GM12878 (cell line): ENCODE measurements at regions not wholly inside any gene's neighbourhood (a gene's known extent, or its start where the extent isn't known, plus 50 kb on each side); places are given as distances from the start of the nearest gene placed in this dataset.

Source experiments
- ATAC-seq: fragments of 200-7000 bp; cut with Tn5 transposase; 3 replicates; pipeline ENCODE4 v1.9.1; 2020; ENCODE audit warnings: mild to moderate bottlenecking, moderate library complexity
- BruUV-seq: library from RNA; stranded (reverse); fragments of 400-500 nt; replicated peaks from 2 replicates; lab custom pipeline; 2021; lab: Mats Ljungman, UMichigan
- CTCF ChIA-PET: fragments of 300-600 bp; sonication (Branson Sonifier 250); formaldehyde crosslinking; extraction: SDS; loops from one replicate; lab custom pipeline; 2021; ENCODE audit warnings: inconsistent platforms; lab: Yijun Ruan, JAX
- POLR2A ChIA-PET: fragments of 350-600 bp; formaldehyde crosslinking; extraction: SDS; loops from one replicate; lab custom pipeline; 2021; ENCODE audit warnings: inconsistent platforms; lab: Charles Lee
- RAD21 ChIA-PET: fragments of 300-600 bp; sonication (Branson Sonifier 250); formaldehyde crosslinking; loops from one replicate; lab custom pipeline; 2023; ENCODE audit warnings: antibody characterized with exemption; ENCODE audit not compliant: unreplicated experiment; lab: Charles Lee
- SMC1A ChIA-PET: fragments of 300-600 bp; sonication (Branson Sonifier 250); formaldehyde crosslinking; loops from one replicate; lab custom pipeline; 2023; ENCODE audit not compliant: unreplicated experiment, uncharacterized antibody; lab: Charles Lee
- DNase-seq: peaks from one replicate; pipeline ENCODE4 v3.0.0-alpha.2; 2011; ENCODE audit warnings: low read depth, low spot score
- FAIRE-seq: peaks from 3 replicates; lab custom pipeline; 2011; peaks lifted over from hg19 to GRCh38; lab: Jason Lieb, UNC
- H2AFZ ChIP-seq: 2 replicates; pipeline ENCODE4 v1.6.0; 2011; ENCODE audit warnings: low read depth, low read length, control low read depth; ENCODE audit not compliant: control insufficient read depth
- H3K27ac ChIP-seq: 2 replicates; pipeline ENCODE4 v1.5.1; 2011; ENCODE audit warnings: control low read depth; ENCODE audit not compliant: control insufficient read depth, insufficient read depth
- H3K27me3 ChIP-seq, 2 experiments: replicated peaks in 1 of 2; 2 replicates each; pipeline versions ENCODE4 v1.6.0 to v1.6.1; 2011; ENCODE audit warnings: low read length in 1 of 2; ENCODE audit not compliant: control insufficient read depth in 2 of 2, insufficient read depth in 2 of 2
- H3K36me3 ChIP-seq, 2 experiments: 2 replicates each; pipeline ENCODE4 v1.5.1; 2011; ENCODE audit warnings: low read length in 1 of 2; ENCODE audit not compliant: control insufficient read depth in 2 of 2, insufficient read depth in 2 of 2
- H3K4me1 ChIP-seq: 2 replicates; pipeline ENCODE4 v1.6.1; 2011; ENCODE audit warnings: mild to moderate bottlenecking, low read length, moderate library complexity, mixed read lengths; ENCODE audit not compliant: control insufficient read depth, insufficient read depth
- H3K4me2 ChIP-seq: 2 replicates; pipeline ENCODE4 v1.6.0; 2011; ENCODE audit warnings: control low read depth; ENCODE audit not compliant: control insufficient read depth, insufficient read depth
- H3K4me3 ChIP-seq: fragments of 200-600 bp; sonication (generic); 2 replicates; pipeline ENCODE4 v1.5.1; 2016
- H3K79me2 ChIP-seq: 2 replicates; pipeline ENCODE4 v1.6.0; 2011; ENCODE audit warnings: low read length; ENCODE audit not compliant: control insufficient read depth, insufficient read depth
- H3K9ac ChIP-seq: 2 replicates; pipeline ENCODE4 v1.8.0; 2011; ENCODE audit warnings: low read length, control low read depth, mixed read lengths; ENCODE audit not compliant: control insufficient read depth, insufficient read depth
- H3K9me3 ChIP-seq: replicated peaks from 3 replicates; pipeline ENCODE4 v1.5.1; 2011; ENCODE audit warnings: mild to moderate bottlenecking, low read length; ENCODE audit not compliant: control insufficient read depth, insufficient read depth
- H4K20me1 ChIP-seq: 2 replicates; pipeline ENCODE4 v1.6.0; 2011; ENCODE audit not compliant: control insufficient read depth, insufficient read depth
- BCL11A ChIP-seq: IDR thresholded peaks from 2 replicates; pipeline ENCODE4 v1.6.1; 2011; ENCODE audit warnings: low read depth, low read length
- BRCA1 ChIP-seq: IDR thresholded peaks from 2 replicates; pipeline ENCODE4 v1.6.1; 2011; ENCODE audit warnings: low read depth, low read length, improper control_type of control experiment
- CHD2 ChIP-seq: IDR thresholded peaks from 2 replicates; pipeline ENCODE4 v1.6.1; 2011; ENCODE audit warnings: low read depth, low read length, improper control_type of control experiment, borderline replicate concordance
- EGR1 ChIP-seq, 2 experiments: IDR thresholded peaks; 1 replicate in 1 of 2; 2 replicates in 1 of 2; pipeline ENCODE4 v1.6.1; 2011 to 2012; ENCODE audit warnings: low read depth in 2 of 2, low read length in 2 of 2, borderline replicate concordance in 1 of 2, mild to moderate bottlenecking in 1 of 2, moderate library complexity in 1 of 2
- FOS ChIP-seq: IDR thresholded peaks from 3 replicates; pipeline ENCODE4 v1.6.1; 2011; ENCODE audit warnings: borderline replicate concordance; ENCODE audit not compliant: insufficient read length; ENCODE audit errors: extremely low read depth
- HCFC1 ChIP-seq: fragments of 150-350 bp; IDR thresholded peaks from 2 replicates; pipeline ENCODE4 v1.6.1; 2014; ENCODE audit warnings: low read length
- HDGF ChIP-seq: fragments of 450-650 bp; IDR thresholded peaks from 2 replicates; pipeline ENCODE4 v1.6.1; 2016; ENCODE audit warnings: antibody characterized with exemption
- KDM1A ChIP-seq: fragments of 200-600 bp; sonication (generic); IDR thresholded peaks from 2 replicates; pipeline ENCODE4 v1.6.1; 2016; ENCODE audit warnings: borderline replicate concordance
- LARP7 ChIP-seq: fragments of 450-650 bp; IDR thresholded peaks from 2 replicates; pipeline ENCODE4 v1.6.1; 2017; ENCODE audit warnings: mild to moderate bottlenecking
- MYB ChIP-seq: fragments of 150-350 bp; IDR thresholded peaks from 2 replicates; pipeline ENCODE4 v1.6.1; 2014; ENCODE audit warnings: mild to moderate bottlenecking, low read depth, low read length, borderline replicate concordance
- PAX8 ChIP-seq: fragments of 450-650 bp; IDR thresholded peaks from 2 replicates; pipeline ENCODE4 v1.6.1; 2017; ENCODE audit warnings: mild to moderate bottlenecking, moderate library complexity
- POLR2AphosphoS5 ChIP-seq: IDR thresholded peaks from 2 replicates; pipeline ENCODE4 v1.6.1; 2011; ENCODE audit warnings: mild to moderate bottlenecking, low read length, inconsistent platforms
- POU2F2 ChIP-seq: IDR thresholded peaks from 3 replicates; pipeline ENCODE4 v1.6.1; 2011; ENCODE audit warnings: low read depth, mild to moderate bottlenecking, low read length, borderline replicate concordance
- TCF12 ChIP-seq: IDR thresholded peaks from 2 replicates; pipeline ENCODE4 v1.6.1; 2011; ENCODE audit warnings: low read depth, mild to moderate bottlenecking, low read length
- WGBS: methylation state at CpG from one replicate; pipeline ENCODE4 v1.1.6; 2016; ENCODE audit warnings: low lambda C conversion rate; ENCODE audit not compliant: insufficient replicate concordance, insufficient coverage; ENCODE audit errors: missing lambda C conversion rate; 5-methylcytosine and 5-hydroxymethylcytosine counted together
- in situ Hi-C: fragments of 300-500 bp; cut with MboI; formaldehyde crosslinking; loops from 9 replicates; pipeline ENCODE4 v1.14.3; 2018; ENCODE audit warnings: mixed read lengths
- intact Hi-C: fragments of 100-400 bp; cut with micrococcal nuclease; formaldehyde crosslinking; loops from one replicate; pipeline ENCODE4 v1.14.2; 2022; ENCODE audit not compliant: unreplicated experiment
- TF ChIP-seq, protein P1 (sequence below): IDR thresholded peaks from 2 replicates; pipeline ENCODE4 v1.6.1; 2011; ENCODE audit warnings: low read depth, mild to moderate bottlenecking, low read length, moderate library complexity, borderline replicate concordance; ENCODE audit errors: extremely low read depth
- TF ChIP-seq, protein P2 (sequence below): fragments of 450-650 bp; IDR thresholded peaks from 2 replicates; pipeline ENCODE4 v1.6.1; 2016; ENCODE audit warnings: mild to moderate bottlenecking

- BruUV-seq: no TSS peak
- ATAC-seq: no peak
- POLR2A ChIA-PET: no interaction called here
- intact Hi-C loops (no loop called here), in situ Hi-C loops (no loop called here)
- H4K20me1 ChIP-seq: no peaks in the 10 kb centered on the region
- no peak overlapping the region for H3K27ac ChIP-seq
- H3K9ac ChIP-seq: no peak overlapping the region
- H3K27me3 ChIP-seq: no peaks in the 10 kb centered on the region
- no peaks in the 10 kb centered on the region for H3K79me2 ChIP-seq
- H3K9me3 ChIP-seq: no peaks in the 10 kb centered on the region; the same call in 2 of the 3 replicates
- no peak overlapping the region for H2AFZ ChIP-seq
- no peak for DNase-seq
- no peak for FAIRE-seq
- WGBS: 23% methylated on average over 4 of the region's 4 CpGs
- H3K4me1 ChIP-seq: no peaks in the 10 kb centered on the region; the same call in 1 of the 2 replicates
- no peaks in the 10 kb centered on the region for H3K36me3 ChIP-seq
- no peak for TF ChIP-seq HCFC1
- CTCF ChIA-PET: no interaction called here
- no peak overlapping the region for H3K4me3 ChIP-seq
- SMC1A ChIA-PET: no interaction called here
- RAD21 ChIA-PET: no interaction called here
- H3K4me2 ChIP-seq: no peak overlapping the region
These were observed 556.1 kb downstream of the SOX6 start for GRCh38 chr11:15800111-15800800.

DNA sequence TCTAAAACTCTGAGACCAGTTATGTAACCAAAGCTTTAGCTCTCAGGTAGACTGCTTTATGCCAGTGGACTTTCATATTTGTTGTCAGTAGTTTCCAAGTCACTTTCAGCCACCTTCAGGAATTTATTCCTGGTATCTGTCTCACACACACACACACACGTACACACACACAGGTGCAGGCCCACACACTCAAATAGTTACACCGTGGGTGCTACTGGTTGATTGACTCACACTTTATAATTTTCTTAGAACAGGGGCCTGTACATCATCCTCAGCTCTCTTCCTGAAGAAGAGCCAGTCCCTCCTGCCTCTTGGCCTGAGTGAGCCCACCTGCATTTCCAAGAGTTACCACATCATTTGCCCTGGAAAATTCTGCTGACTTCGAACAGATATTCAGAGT lies 555.2 kb downstream of the SOX6 start:
- H3K4me3 ChIP-seq: no peak overlapping the region
- in situ Hi-C loops (no loop called here), intact Hi-C loops (no loop called here)
- no peak overlapping the region for H3K9ac ChIP-seq
- no peak for FAIRE-seq
- no peaks in the 10 kb centered on the region for H3K27me3 ChIP-seq
- no TSS peak for BruUV-seq
- no peak overlapping the region for H2AFZ ChIP-seq
- no peak overlapping the region for H3K27ac ChIP-seq
- ChIA-PET CTCF (no interaction called here), RAD21 (interaction anchor here (0.7 kb wide), 1 partner anchor 45 kb away, joined by 3 read pairs; no protein-coding TSS in a partner anchor), SMC1A (interaction anchor here (1.3 to 1.4 kb wide), 2 partner anchors 9 to 21 kb away, joined by 3 read pairs; no protein-coding TSS in a partner anchor), POLR2A (no interaction called here)
- H3K79me2 ChIP-seq: no peaks in the 10 kb centered on the region
- ATAC-seq: no peak
- no peaks in the 10 kb centered on the region for H3K36me3 ChIP-seq
- no peaks in the 10 kb centered on the region for H4K20me1 ChIP-seq
- no peaks in the 10 kb centered on the region; the same call in 2 of the 3 replicates for H3K9me3 ChIP-seq
- DNase-seq: no peak
- no peak for TF ChIP-seq MYB
- TF ChIP-seq CHD2: no peak
- no peak for TF ChIP-seq BCL11A
- no peak for TF ChIP-seq FOS
- TF ChIP-seq, protein P1, sequence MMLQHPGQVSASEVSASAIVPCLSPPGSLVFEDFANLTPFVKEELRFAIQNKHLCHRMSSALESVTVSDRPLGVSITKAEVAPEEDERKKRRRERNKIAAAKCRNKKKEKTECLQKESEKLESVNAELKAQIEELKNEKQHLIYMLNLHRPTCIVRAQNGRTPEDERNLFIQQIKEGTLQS: no peak
- no peak for TF ChIP-seq KDM1A
- TF ChIP-seq POU2F2: no peak
- no peak for TF ChIP-seq EGR1 (IDR thresholded peaks at IDR 0.05; ENCODE audit: borderline replicate concordance in 1 of 2, low read depth in 2 of 2, low read length in 2 of 2)
- no peak for TF ChIP-seq POLR2AphosphoS5
- TF ChIP-seq PAX8: no peak
- no peak for TF ChIP-seq BRCA1
- TF ChIP-seq LARP7: no peak
- TF ChIP-seq, protein P2, sequence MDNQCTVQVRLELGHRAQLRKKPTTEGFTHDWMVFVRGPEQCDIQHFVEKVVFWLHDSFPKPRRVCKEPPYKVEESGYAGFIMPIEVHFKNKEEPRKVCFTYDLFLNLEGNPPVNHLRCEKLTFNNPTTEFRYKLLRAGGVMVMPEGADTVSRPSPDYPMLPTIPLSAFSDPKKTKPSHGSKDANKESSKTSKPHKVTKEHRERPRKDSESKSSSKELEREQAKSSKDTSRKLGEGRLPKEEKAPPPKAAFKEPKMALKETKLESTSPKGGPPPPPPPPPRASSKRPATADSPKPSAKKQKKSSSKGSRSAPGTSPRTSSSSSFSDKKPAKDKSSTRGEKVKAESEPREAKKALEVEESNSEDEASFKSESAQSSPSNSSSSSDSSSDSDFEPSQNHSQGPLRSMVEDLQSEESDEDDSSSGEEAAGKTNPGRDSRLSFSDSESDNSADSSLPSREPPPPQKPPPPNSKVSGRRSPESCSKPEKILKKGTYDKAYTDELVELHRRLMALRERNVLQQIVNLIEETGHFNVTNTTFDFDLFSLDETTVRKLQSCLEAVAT: no peak
- no peak for TF ChIP-seq TCF12
- no peak for TF ChIP-seq HDGF
- no peaks in the 10 kb centered on the region; the same call in 1 of the 2 replicates for H3K4me1 ChIP-seq
- no peak overlapping the region for H3K4me2 ChIP-seq
- WGBS: 0% methylated on average over 3 of the region's 3 CpGs
